ENCODE measurements at regions not wholly inside any gene's neighbourhood (a gene's known extent, or its start where the extent isn't known, plus 50 kb on each side); places are given as distances from the start of the nearest gene placed in this dataset.

- no peak for DNase-seq
These were observed 211.1 kb upstream of the TLE4 start for GRCh38 chr9:79360387-79361347.

GRCh38 chr9:79362100-79363081 lies 209.4 kb upstream of the TLE4 start:
- DNase-seq = no peak

GRCh38 chr9:79369676-79370075 lies 202.1 kb upstream of the TLE4 start:
- no peak for DNase-seq

DNA sequence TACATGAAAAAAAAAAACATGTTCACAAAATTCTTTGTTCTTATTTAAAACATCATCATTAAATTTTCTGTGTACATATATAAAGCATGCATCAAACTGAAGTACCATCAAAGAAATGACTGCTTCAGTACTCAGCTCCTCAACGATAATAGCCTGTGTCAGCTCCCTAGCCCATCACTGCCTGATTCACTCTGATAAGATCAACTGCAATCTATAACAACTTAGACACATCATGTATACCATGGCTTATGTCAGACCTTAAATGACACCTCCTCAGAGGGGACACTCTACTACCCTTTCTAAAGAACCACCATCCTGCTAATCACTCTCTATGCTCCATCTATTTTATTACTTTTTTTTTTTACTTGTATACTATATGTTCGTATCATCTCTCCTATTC lies 200.5 kb upstream of the TLE4 start:
- DNase-seq = no peak

GRCh38 chr9:79371948-79372555 lies 199.7 kb upstream of the TLE4 start:
- DNase-seq = no peak

GRCh38 chr9:79377339-79377855 lies 194.4 kb upstream of the TLE4 start:
- DNase-seq = no peak

DNA sequence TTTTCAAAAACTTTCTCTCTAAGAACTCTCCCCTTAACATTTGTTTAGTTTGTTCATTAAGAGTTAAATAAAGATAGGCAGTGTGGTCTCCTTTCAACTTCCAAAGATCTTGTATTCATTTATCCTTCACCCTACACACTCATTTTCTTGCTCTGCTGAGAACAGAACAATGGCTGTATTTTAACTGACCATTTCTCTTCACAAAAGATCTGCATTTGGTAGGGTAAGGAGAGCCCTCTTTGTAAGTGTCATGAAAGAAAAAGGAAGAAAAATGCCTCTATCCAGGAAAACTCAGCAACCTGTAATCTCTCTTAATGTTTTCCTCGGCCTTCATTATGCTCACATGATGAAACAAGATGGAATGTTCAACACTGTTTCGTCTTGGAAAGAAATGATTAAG lies 193.7 kb upstream of the TLE4 start:
- no peak for DNase-seq

- DNase-seq = no peak
These were observed 189.7 kb upstream of the TLE4 start for GRCh38 chr9:79382044-79382443.

GRCh38 chr9:79382458-79382857 lies 189.3 kb upstream of the TLE4 start:
- no peak for DNase-seq

DNA sequence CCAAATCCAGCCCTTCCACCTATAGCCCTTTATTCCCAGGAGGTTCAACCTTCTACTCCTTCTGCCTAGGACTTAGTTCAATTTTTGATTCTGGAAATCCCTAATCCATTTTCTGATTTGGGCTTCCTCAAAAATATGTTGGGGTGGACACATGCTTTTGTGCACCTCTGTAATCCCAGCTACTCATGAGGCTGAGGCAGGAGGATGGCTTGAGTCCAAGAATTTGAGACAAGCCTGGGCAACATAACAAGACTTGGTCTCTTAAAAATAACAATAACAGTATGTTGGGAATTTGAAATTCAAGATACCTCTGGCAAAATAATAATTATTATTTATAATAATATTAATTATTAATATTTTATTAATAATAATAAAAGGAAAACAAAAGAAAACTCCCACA lies 188.7 kb upstream of the TLE4 start:
- no peak for DNase-seq

DNA sequence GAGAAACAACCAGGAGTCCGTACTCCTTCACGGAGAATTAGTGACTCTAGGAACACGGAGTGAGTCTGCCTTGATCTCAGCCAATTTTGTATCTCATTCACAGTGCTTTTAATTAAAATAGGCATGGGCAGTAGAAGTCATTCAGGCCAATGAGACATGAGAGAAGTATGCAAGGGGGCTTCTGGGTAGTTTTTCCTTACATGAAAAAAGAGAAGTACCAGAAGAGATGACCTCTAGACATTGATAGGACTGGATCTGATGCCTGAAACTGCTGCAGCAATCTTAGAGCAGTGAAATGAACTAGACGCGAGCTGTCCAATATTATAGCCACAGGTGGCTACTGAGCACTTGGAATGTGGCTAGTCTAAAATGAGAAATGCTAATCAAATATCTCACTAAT lies 187.7 kb upstream of the TLE4 start:
- DNase-seq = no peak

- no peak for DNase-seq
These were observed 187.3 kb upstream of the TLE4 start for GRCh38 chr9:79384501-79384900.

- DNase-seq = no peak
These were observed 184.5 kb upstream of the TLE4 start for GRCh38 chr9:79387101-79387835.

GRCh38 chr9:79390077-79390698 lies 181.6 kb upstream of the TLE4 start:
- no peak for DNase-seq

GRCh38 chr9:79390781-79391770 lies 180.7 kb upstream of the TLE4 start:
- DNase-seq = no peak

GRCh38 chr9:79395228-79395627 lies 176.5 kb upstream of the TLE4 start:
- no peak for DNase-seq

- no peak for DNase-seq
These were observed 176.0 kb upstream of the TLE4 start for GRCh38 chr9:79395755-79396154.

DNA sequence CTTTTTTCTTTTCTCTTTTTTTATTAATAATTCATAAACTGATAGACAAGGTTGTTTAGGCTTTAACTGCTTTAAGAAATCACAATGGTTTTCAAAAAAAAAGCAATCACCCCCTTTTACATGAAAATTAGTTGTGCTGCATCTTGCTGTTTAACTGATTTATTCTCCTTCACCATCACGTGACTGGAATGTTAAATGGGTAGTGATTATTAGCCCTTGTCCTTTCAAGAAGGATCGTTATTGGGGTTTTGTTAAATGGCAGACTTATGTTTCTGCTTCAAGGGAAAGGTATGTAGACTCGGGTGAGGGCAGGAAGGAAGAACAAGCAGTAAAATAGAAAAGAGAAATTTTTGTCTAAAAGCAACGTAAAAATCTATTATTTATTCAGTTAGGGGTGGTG lies 175.6 kb upstream of the TLE4 start:
- no peak for DNase-seq

DNA sequence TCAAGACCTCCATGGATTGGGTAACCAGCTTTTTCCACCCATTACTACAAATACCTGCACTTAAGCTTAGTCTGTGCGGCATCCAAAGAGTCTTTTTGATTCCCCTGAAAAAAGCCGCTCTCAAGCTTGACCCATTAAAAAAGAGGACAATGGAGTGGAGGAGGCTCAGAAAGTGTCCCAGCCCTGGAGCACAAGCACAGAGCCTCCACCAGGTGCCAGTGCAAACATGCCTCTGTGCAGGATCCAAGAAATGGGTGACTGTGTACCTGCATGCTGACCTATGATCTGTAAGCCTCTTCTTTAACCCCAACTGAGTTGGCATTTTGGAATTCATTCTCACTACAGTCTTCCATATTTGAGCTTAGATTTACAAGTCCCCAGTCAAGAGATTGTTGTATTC lies 168.3 kb upstream of the TLE4 start:
- DNase-seq = no peak

DNA sequence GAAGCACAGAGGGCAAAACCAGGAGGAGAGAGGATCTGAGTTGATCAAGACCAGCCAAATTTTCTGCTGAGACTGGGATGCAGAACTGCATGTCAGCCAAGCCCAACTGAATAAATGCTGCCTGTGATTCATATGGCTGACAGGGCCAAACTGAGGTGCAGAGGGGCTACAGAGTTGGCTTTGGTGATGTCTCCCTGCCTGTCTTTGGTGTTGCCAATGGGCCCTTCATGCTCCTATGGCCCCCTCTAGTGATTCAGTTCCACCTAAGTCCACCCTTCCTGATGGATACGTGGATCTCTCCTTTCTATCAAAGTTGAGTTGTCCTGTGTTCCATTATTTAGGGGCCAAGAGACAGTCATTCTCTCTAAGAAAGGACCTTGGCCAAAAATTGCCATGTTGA lies 163.6 kb upstream of the TLE4 start:
- no peak for DNase-seq

Measured in C1 segment of cervical spinal cord (tissue), 14 donors.